ENCODE measurements at regions not wholly inside any gene's neighbourhood (a gene's known extent, or its start where the extent isn't known, plus 50 kb on each side); places are given as distances from the start of the nearest gene placed in this dataset.

GRCh38 chr15:24901409-24901808 is 53.4 kb upstream of the SNRPN start (continued):
- no peak for TF ChIP-seq CHD7 (IDR thresholded peaks at IDR 0.05; ENCODE audit: insufficient replicate concordance, low read length)
- TF ChIP-seq HDAC2 (IDR thresholded peaks at IDR 0.05; ENCODE audit: borderline replicate concordance in 1 of 2, low read depth in 2 of 2, low read length in 2 of 2): no peak
- TF ChIP-seq MAX (IDR thresholded peaks at IDR 0.05): no peak
- TF ChIP-seq SIX5 (IDR thresholded peaks at IDR 0.05; ENCODE audit: low read depth, low read length): no peak
- TF ChIP-seq TAF7 (optimal IDR thresholded peaks at IDR 0.05; ENCODE audit: borderline replicate concordance, low read depth, low read length): no peak
- no peak for TF ChIP-seq JUND (IDR thresholded peaks at IDR 0.05; ENCODE audit: low read length)
- TF ChIP-seq JUN (IDR thresholded peaks at IDR 0.05; ENCODE audit: low read depth, low read length): no peak
- TF ChIP-seq CEBPB (IDR thresholded peaks at IDR 0.05; ENCODE audit: low read depth, low read length): no peak
- no peak for TF ChIP-seq RNF2 (IDR thresholded peaks at IDR 0.05; ENCODE audit: borderline replicate concordance, low read depth, low read length, missing control alignments, poor library complexity, severe bottlenecking)
